LHCN-M2 (cell line): ENCODE measurements at regions not wholly inside any gene's neighbourhood (a gene's known extent, or its start where the extent isn't known, plus 50 kb on each side); places are given as distances from the start of the nearest gene placed in this dataset.
A peak's percentile ranks its signal among the peaks of the same experiment; 100 is the strongest.

Source experiments
- DNase-seq: peaks from one replicate; pipeline ENCODE4 v3.0.0-alpha.2; 2012; ENCODE audit warnings: low read depth

- peak; percentile 64 for DNase-seq
Measured at GRCh38 chr4:24419181-24420034, 164.9 kb downstream of the DHX15 start.

GRCh38 chr4:24417206-24417605, 167.1 kb downstream of the DHX15 start:
- peak; percentile 5 for DNase-seq

GRCh38 chr4:24416293-24416692, 168.1 kb downstream of the DHX15 start:
- DNase-seq: no peak

- DNase-seq: no peak
Measured at GRCh38 chr4:24413311-24413784, 171.0 kb downstream of the DHX15 start.

- DNase-seq: no peak
Measured at GRCh38 chr4:24411806-24412205, 172.5 kb downstream of the DHX15 start.

GRCh38 chr4:24411299-24411698, 173.1 kb downstream of the DHX15 start:
- DNase-seq: no peak

GRCh38 chr4:24408640-24409039, 175.7 kb downstream of the DHX15 start:
- no peak for DNase-seq

- no peak for DNase-seq
Measured at GRCh38 chr4:24405926-24406325, 178.4 kb downstream of the DHX15 start.

GRCh38 chr4:24405341-24405740, 179.0 kb downstream of the DHX15 start:
- no peak for DNase-seq

GRCh38 chr4:24404281-24404680, 180.1 kb downstream of the DHX15 start:
- no peak for DNase-seq

GRCh38 chr4:24403265-24403664, 181.1 kb downstream of the DHX15 start:
- DNase-seq: no peak

GRCh38 chr4:24400537-24400936, 183.8 kb downstream of the DHX15 start:
- no peak for DNase-seq

GRCh38 chr4:24396988-24397387, 187.4 kb downstream of the DHX15 start:
- DNase-seq: no peak

- no peak for DNase-seq
Measured at GRCh38 chr4:24395937-24396336, 188.4 kb downstream of the DHX15 start.

GRCh38 chr4:24394041-24394440, 190.3 kb downstream of the DHX15 start:
- DNase-seq: peak; percentile 48

- no peak for DNase-seq
Measured at GRCh38 chr4:24392613-24393012, 191.7 kb downstream of the DHX15 start.

- DNase-seq: peak; percentile 32
Measured at GRCh38 chr4:24382381-24382780, 202.0 kb downstream of the DHX15 start.

GRCh38 chr4:24380957-24381665, 203.2 kb downstream of the DHX15 start:
- no peak for DNase-seq

- DNase-seq: no peak
Measured at GRCh38 chr4:24373704-24374103, 210.7 kb downstream of the DHX15 start.

GRCh38 chr4:24372881-24373280, 211.5 kb downstream of the DHX15 start:
- no peak for DNase-seq

GRCh38 chr4:24372341-24372740, 212.0 kb downstream of the DHX15 start:
- no peak for DNase-seq

- no peak for DNase-seq
Measured at GRCh38 chr4:24370421-24370820, 213.9 kb downstream of the DHX15 start.

GRCh38 chr4:24369507-24370029, 214.8 kb downstream of the DHX15 start:
- no peak for DNase-seq
